Vagina (tissue), 2 donors: ENCODE measurements at regions not wholly inside any gene's neighbourhood (a gene's known extent, or its start where the extent isn't known, plus 50 kb on each side); places are given as distances from the start of the nearest gene placed in this dataset.

Experiments
- POLR2A ChIP-seq, 2 donors: fragments of 450-650 bp; IDR thresholded peaks; one replicate each; pipeline ENCODE4 v1.6.1; 2017; ENCODE audit warnings: antibody characterized with exemption in 2 of 2, mild to moderate bottlenecking in 2 of 2, moderate library complexity in 2 of 2
- TF ChIP-seq, protein P1 (sequence below), 3 experiments: fragments of 450-650 bp in 2 of 3; fragments of 200-600 bp in 1 of 3; sonication (generic) in 1 of 3; IDR thresholded peaks; one replicate each; pipeline ENCODE4 v1.5.1; 2017 to 2019; ENCODE audit warnings: antibody characterized with exemption in 3 of 3, mild to moderate bottlenecking in 2 of 3, moderate library complexity in 2 of 3

DNA sequence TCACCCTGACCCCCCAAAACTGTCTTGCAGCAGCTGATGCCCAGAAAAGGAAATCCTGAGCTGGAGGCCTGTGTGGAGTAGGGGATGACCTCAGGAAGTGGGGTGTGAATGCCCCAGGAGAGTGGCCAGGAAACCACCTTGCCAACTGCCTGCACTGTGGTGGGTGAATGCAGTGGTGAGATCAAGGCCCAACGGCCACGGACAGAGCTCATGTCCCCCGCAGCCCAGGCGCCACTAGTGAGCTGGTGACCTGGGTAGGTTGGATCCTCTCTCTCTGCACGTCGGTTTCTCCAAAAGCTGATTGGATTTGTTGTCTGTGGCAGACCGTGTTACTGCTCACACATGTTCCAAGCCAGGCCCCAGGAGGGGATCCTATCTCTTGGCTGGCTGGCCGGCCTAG lies 448.9 kb downstream of the TCERG1L start:
- TF ChIP-seq, protein P1, sequence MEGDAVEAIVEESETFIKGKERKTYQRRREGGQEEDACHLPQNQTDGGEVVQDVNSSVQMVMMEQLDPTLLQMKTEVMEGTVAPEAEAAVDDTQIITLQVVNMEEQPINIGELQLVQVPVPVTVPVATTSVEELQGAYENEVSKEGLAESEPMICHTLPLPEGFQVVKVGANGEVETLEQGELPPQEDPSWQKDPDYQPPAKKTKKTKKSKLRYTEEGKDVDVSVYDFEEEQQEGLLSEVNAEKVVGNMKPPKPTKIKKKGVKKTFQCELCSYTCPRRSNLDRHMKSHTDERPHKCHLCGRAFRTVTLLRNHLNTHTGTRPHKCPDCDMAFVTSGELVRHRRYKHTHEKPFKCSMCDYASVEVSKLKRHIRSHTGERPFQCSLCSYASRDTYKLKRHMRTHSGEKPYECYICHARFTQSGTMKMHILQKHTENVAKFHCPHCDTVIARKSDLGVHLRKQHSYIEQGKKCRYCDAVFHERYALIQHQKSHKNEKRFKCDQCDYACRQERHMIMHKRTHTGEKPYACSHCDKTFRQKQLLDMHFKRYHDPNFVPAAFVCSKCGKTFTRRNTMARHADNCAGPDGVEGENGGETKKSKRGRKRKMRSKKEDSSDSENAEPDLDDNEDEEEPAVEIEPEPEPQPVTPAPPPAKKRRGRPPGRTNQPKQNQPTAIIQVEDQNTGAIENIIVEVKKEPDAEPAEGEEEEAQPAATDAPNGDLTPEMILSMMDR (IDR thresholded peaks at IDR 0.05): no peak
- no peak for TF ChIP-seq POLR2A (IDR thresholded peaks at IDR 0.05)
